Loucy (cell line): ENCODE measurements at regions not wholly inside any gene's neighbourhood (a gene's known extent, or its start where the extent isn't known, plus 50 kb on each side); places are given as distances from the start of the nearest gene placed in this dataset.

ENCODE experiments used
- EZH2phosphoT487 ChIP-seq: fragments of 200-600 bp; IDR thresholded peaks from 2 replicates; pipeline ENCODE4 v1.6.1; 2018; ENCODE audit warnings: antibody characterized with exemption, mild to moderate bottlenecking, moderate library complexity, borderline replicate concordance
- TF ChIP-seq, protein P1 (sequence below): fragments of 200-600 bp; sonication (generic); conservative IDR thresholded peaks from 2 replicates; pipeline ENCODE4 v1.5.1; 2014; ENCODE audit warnings: mild to moderate bottlenecking, antibody characterized with exemption, low read length

DNA sequence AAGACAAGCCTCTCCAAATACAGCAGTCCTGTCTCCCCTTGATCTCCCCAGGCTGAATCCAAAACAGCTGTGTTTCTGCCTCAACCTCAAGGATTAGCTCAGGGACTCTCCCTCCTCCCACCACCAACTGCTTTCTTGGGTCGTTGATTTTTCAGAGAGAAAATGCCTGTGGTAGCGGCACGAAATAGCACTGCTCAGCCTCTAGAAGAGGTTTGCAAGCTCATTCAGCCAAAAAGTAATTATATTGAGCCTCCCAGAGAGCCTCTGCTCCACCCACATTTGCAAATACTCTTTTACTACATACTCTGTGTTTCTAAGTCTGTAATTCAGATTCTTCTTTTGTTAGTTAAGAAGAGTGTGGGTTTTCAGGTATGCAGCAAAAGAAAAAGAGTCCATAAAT lies 396.4 kb upstream of the TNP1 start:
- TF ChIP-seq, protein P1, sequence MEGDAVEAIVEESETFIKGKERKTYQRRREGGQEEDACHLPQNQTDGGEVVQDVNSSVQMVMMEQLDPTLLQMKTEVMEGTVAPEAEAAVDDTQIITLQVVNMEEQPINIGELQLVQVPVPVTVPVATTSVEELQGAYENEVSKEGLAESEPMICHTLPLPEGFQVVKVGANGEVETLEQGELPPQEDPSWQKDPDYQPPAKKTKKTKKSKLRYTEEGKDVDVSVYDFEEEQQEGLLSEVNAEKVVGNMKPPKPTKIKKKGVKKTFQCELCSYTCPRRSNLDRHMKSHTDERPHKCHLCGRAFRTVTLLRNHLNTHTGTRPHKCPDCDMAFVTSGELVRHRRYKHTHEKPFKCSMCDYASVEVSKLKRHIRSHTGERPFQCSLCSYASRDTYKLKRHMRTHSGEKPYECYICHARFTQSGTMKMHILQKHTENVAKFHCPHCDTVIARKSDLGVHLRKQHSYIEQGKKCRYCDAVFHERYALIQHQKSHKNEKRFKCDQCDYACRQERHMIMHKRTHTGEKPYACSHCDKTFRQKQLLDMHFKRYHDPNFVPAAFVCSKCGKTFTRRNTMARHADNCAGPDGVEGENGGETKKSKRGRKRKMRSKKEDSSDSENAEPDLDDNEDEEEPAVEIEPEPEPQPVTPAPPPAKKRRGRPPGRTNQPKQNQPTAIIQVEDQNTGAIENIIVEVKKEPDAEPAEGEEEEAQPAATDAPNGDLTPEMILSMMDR = no peak
- no peak for TF ChIP-seq EZH2phosphoT487
